Vagina (tissue), 2 donors: ENCODE measurements at regions not wholly inside any gene's neighbourhood (a gene's known extent, or its start where the extent isn't known, plus 50 kb on each side); places are given as distances from the start of the nearest gene placed in this dataset.

Experiments used
- CTCF ChIP-seq, 3 experiments: fragments of 450-650 bp in 2 of 3; fragments of 200-600 bp in 1 of 3; sonication (generic) in 1 of 3; IDR thresholded peaks; one replicate each; pipeline ENCODE4 v1.5.1; 2017 to 2019; ENCODE audit warnings: antibody characterized with exemption in 3 of 3, mild to moderate bottlenecking in 2 of 3, moderate library complexity in 2 of 3
- POLR2A ChIP-seq, 2 donors: fragments of 450-650 bp; IDR thresholded peaks; one replicate each; pipeline ENCODE4 v1.6.1; 2017; ENCODE audit warnings: antibody characterized with exemption in 2 of 2, mild to moderate bottlenecking in 2 of 2, moderate library complexity in 2 of 2

DNA sequence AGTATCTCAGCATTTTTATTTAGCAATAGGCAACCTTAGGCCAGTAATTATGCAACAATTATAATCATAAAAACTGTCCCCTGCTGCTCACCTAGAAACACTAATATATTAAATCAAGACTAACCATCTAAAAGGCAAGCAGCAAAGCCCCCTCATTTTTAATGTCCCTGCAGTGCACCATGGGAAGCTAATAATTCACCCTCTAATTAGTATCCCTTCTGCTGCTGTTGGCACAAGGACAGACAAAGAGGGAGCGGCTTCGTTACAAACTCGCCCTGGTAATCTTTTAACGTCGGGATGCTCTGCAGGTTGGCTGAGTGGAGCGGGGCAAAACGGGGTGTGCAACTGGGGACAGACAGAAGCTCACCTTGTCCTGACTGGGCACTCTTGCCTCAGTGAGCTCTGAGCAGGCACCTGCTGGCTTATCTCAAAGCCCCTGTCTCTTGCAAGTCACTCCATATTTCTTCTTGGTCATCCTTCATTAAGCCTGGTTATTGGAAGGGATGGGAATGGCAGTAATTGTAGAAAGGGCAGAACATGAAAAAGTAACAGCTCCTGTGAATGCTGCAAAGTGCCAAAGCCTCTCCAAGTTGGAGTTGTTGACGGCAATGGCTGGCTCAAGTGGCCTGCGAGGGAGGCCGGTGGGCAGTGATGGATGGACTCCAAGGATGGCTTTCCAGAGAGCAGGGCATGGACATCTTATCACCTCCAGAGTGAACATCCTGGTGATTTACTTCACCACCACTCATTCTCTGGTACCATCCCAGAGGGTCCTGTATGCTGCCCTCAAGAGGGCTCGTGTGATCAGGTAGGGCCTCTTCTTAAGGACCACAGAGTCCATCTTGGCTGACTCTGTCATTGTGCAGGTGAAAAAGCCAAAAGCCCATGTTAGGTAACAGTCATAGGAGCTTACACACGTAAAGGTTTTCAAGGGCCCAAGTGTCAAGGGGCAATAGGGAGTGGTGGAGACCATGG, 219.6 kb upstream of the N4BP1 start:
- TF ChIP-seq POLR2A (IDR thresholded peaks at IDR 0.05) (no peak), CTCF (IDR thresholded peaks at IDR 0.05) (no peak)
